ENCODE measurements at regions not wholly inside any gene's neighbourhood (a gene's known extent, or its start where the extent isn't known, plus 50 kb on each side); places are given as distances from the start of the nearest gene placed in this dataset.

DNA sequence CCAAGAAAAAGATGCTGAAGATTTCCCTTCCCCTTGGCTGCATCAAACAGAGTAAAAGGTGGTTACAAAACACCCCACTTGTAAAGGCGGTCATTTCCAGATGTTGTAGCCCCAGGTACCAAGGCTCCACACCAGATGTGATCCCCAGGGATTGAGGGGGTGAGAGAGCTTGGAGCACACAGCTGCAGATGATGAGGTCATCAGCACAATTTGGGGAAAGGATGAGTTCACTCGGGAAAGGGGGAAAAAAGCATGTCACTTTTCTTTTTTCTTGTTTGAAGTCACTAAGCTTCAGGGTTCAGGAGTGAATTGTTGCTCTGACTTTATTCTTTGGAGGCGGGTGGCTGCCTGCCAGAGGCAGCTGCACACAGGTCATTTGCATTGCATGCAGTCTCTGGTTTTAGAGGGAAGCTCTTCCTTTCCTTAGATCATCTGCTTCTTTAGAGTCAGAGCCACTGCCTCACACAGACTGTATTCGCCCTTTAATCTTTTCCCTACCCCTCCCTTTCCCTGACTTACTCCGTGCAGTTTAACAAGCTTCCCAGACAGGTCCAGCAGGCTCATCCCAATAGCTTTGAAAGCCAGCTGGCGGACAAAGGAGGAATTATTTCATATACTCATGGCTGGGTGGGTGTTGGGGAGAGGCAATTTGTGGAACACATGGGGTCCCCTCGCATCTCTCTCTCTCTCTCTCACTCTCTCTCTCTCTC is 409.3 kb upstream of the SLC24A2 start:
- TF ChIP-seq, protein P1, sequence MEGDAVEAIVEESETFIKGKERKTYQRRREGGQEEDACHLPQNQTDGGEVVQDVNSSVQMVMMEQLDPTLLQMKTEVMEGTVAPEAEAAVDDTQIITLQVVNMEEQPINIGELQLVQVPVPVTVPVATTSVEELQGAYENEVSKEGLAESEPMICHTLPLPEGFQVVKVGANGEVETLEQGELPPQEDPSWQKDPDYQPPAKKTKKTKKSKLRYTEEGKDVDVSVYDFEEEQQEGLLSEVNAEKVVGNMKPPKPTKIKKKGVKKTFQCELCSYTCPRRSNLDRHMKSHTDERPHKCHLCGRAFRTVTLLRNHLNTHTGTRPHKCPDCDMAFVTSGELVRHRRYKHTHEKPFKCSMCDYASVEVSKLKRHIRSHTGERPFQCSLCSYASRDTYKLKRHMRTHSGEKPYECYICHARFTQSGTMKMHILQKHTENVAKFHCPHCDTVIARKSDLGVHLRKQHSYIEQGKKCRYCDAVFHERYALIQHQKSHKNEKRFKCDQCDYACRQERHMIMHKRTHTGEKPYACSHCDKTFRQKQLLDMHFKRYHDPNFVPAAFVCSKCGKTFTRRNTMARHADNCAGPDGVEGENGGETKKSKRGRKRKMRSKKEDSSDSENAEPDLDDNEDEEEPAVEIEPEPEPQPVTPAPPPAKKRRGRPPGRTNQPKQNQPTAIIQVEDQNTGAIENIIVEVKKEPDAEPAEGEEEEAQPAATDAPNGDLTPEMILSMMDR (IDR thresholded peaks at IDR 0.05; ENCODE audit: control extremely low read depth in 1 of 3, insufficient read depth in 1 of 3, low read depth in 1 of 3, low read length in 3 of 3) = no peak
- no peak for TF ChIP-seq TEAD4 (IDR thresholded peaks at IDR 0.05; ENCODE audit: low read depth, low read length)
- no peak for TF ChIP-seq HDAC2 (IDR thresholded peaks at IDR 0.05; ENCODE audit: borderline replicate concordance in 1 of 2, low read depth in 2 of 2, low read length in 2 of 2)
- TF ChIP-seq RXRA (IDR thresholded peaks at IDR 0.05; ENCODE audit: insufficient read depth, low read depth, low read length) = no peak
- TF ChIP-seq RAD21 (IDR thresholded peaks at IDR 0.05 in 1 of 2, conservative IDR thresholded peaks at IDR 0.05 in 1 of 2; ENCODE audit: low read depth in 2 of 2, low read length in 2 of 2) = no peak
- TF ChIP-seq PHF8 (conservative IDR thresholded peaks at IDR 0.05; ENCODE audit: low read depth, low read length) = no peak
- TF ChIP-seq, protein P2, sequence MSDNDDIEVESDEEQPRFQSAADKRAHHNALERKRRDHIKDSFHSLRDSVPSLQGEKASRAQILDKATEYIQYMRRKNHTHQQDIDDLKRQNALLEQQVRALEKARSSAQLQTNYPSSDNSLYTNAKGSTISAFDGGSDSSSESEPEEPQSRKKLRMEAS (IDR thresholded peaks at IDR 0.05) = no peak
- no peak for TF ChIP-seq RNF2 (IDR thresholded peaks at IDR 0.05; ENCODE audit: borderline replicate concordance, low read depth, low read length, missing control alignments, poor library complexity, severe bottlenecking)
- TF ChIP-seq EP300 (IDR thresholded peaks at IDR 0.05; ENCODE audit: borderline replicate concordance in 1 of 2, low read depth in 2 of 2, low read length in 2 of 2) = no peak

Data from H1 (cell line).